HUES64 (cell line): ENCODE measurements at regions not wholly inside any gene's neighbourhood (a gene's known extent, or its start where the extent isn't known, plus 50 kb on each side); places are given as distances from the start of the nearest gene placed in this dataset.

Experiments
- H3K27ac ChIP-seq: 2 replicates; pipeline ENCODE4 v1.7.0; 2013; ENCODE audit warnings: low read depth, low read length, inconsistent platforms
- H3K27me3 ChIP-seq: 2 replicates; pipeline ENCODE4 v1.6.1; 2013; ENCODE audit warnings: mild to moderate bottlenecking, low read length; ENCODE audit not compliant: insufficient read depth
- H3K36me3 ChIP-seq: 2 replicates; pipeline ENCODE4 v1.6.1; 2013; ENCODE audit warnings: mild to moderate bottlenecking, low read length; ENCODE audit not compliant: insufficient read depth
- H3K4me1 ChIP-seq: 2 replicates; pipeline ENCODE4 v1.6.1; 2013; ENCODE audit warnings: mild to moderate bottlenecking, low read length, moderate library complexity; ENCODE audit not compliant: insufficient read depth
- H3K4me3 ChIP-seq: 2 replicates; pipeline ENCODE4 v1.5.1; 2013; ENCODE audit warnings: mild to moderate bottlenecking, low read length, moderate library complexity
- H3K9ac ChIP-seq: 2 replicates; pipeline ENCODE4 v1.6.1; 2013; ENCODE audit warnings: mild to moderate bottlenecking, low read depth, low read length
- H3K9me3 ChIP-seq: 2 replicates; pipeline ENCODE4 v1.6.1; 2013; ENCODE audit warnings: low read depth, low read length; ENCODE audit not compliant: insufficient read depth
- WGBS: fragments of 150-250, 120-280 bp; methylation state at CpG from one replicate; pipeline ENCODE4 v1.1.7; 2013; ENCODE audit warnings: missing lambda C conversion rate; 5-methylcytosine and 5-hydroxymethylcytosine counted together

GRCh38 chr11:134645576-134645975 is 233.5 kb upstream of the B3GAT1 start:
- WGBS, result 85% methylated on average over 5 of the region's 5 CpGs
- H3K27me3 ChIP-seq, result no peaks in the 10 kb centered on the region
- H3K9me3 ChIP-seq, result no peaks in the 10 kb centered on the region

DNA sequence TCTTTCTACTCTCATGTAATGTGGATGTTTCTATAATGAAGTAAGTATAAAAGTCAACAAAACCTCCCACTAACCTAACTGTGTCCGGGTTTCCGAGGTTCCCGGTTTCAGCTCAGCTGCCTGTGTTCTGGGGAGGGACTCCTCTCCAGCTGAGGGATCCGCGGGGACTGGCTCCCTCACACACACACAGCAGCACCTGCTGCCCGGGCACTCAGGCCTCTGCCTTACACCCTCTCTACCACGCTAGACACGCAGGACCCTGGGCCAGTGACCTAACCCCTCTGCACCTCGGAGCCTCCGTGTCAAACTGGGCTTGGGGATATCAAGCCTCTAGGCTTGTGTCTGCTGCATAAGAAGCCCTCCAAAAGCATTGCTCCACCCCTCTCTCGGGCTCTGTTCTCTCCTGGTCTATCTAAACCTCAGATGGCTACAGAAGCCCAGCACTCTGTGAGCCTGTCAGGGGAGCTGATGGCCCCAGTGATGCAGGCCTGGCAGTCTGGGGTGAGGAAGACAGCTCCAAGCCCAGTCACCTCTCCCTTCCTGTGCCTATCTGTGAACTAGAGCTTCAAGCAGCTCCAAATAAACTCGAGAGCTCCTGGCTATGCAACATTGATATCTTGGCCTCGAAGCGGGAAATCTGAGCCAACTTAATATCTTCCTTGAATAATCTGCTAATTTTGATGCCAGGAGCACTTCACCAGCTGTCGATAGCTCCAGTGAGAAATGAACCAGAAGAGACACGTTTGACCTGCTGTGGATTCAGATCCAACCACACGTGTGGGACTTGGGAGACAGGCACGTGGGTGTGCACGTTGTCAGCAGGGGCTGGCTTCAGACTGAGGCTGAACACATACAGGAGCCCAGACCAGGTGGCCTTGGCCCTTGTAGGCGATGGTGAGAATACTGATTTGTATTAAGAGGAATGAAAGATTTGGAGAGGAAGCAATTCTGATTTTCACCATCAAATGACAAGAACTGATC is 232.7 kb upstream of the B3GAT1 start:
- Histone ChIP-seq H3K4me1 (peaks cover 20% of the 10 kb centered on the region), H3K27me3 (no peaks in the 10 kb centered on the region), H3K36me3 (no peaks in the 10 kb centered on the region), H3K9me3 (no peaks in the 10 kb centered on the region), H3K9ac (no peak overlapping the region), H3K27ac (no peak overlapping the region), H3K4me3 (no peak overlapping the region)
- 69% methylated on average over 20 of the region's 20 CpGs for WGBS

More at GRCh38 chr11:134645576-134645975, 233.5 kb upstream of the B3GAT1 start:
- Histone ChIP-seq H3K4me1 (peaks cover 20% of the 10 kb centered on the region), H3K9ac (no peak overlapping the region), H3K36me3 (no peaks in the 10 kb centered on the region), H3K27ac (no peak overlapping the region), H3K4me3 (no peak overlapping the region)

DNA sequence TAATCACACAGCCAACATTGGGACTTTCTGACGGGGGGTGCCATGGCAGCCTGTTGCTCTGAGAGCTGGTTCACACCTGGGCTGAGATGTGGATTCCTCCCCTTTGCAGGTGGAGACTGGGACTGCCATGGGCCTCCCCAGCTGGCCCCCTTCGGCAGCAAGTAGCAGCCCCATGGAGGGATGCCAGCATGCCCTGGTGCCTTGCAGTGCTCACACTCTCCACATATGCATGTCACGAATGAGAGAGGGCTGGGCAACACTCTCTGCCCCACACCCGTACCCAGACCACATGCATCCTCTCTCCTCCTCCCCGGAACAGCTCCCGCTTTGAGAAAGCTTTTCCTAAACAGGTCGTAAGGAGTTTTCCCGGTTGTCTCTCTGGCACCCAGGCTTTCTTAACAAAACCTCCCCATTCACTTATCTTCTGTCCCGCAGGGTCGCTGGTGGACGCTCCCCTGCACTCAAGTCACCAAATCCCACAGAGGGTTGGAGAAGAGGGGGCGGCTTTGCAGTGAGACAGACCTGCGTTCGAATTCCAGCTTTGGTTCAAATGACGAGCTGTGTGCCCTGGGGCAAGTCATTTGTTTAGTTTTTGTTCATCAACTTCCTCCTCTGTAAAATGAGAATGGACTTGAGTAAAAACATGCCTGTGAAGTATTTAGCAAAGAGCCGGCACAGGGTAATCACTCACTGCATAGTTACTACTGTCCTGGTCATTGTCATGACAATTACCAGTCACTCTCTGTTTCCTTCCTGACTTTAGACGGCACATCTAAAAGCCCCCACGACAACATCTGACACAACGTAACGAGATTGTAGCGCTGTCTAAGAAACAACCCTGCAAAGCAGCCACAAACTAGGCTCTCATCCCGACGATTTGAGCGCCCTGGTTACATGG is 231.3 kb upstream of the B3GAT1 start:
- H3K4me1 ChIP-seq, result peaks cover 20% of the 10 kb centered on the region
- H3K4me3 ChIP-seq, result no peak overlapping the region
- 48% methylated on average over 24 of the region's 24 CpGs for WGBS
- H3K9ac ChIP-seq, result no peak overlapping the region
- no peaks in the 10 kb centered on the region for H3K27me3 ChIP-seq
- H3K9me3 ChIP-seq, result no peaks in the 10 kb centered on the region
- H3K27ac ChIP-seq, result no peak overlapping the region
- H3K36me3 ChIP-seq, result no peaks in the 10 kb centered on the region

- Histone ChIP-seq H3K4me3 (no peak overlapping the region), H3K4me1 (peaks cover 20% of the 10 kb centered on the region)
- 97% methylated on average over 3 of the region's 3 CpGs for WGBS
These were observed 230.2 kb upstream of the B3GAT1 start for GRCh38 chr11:134642206-134642605.

DNA sequence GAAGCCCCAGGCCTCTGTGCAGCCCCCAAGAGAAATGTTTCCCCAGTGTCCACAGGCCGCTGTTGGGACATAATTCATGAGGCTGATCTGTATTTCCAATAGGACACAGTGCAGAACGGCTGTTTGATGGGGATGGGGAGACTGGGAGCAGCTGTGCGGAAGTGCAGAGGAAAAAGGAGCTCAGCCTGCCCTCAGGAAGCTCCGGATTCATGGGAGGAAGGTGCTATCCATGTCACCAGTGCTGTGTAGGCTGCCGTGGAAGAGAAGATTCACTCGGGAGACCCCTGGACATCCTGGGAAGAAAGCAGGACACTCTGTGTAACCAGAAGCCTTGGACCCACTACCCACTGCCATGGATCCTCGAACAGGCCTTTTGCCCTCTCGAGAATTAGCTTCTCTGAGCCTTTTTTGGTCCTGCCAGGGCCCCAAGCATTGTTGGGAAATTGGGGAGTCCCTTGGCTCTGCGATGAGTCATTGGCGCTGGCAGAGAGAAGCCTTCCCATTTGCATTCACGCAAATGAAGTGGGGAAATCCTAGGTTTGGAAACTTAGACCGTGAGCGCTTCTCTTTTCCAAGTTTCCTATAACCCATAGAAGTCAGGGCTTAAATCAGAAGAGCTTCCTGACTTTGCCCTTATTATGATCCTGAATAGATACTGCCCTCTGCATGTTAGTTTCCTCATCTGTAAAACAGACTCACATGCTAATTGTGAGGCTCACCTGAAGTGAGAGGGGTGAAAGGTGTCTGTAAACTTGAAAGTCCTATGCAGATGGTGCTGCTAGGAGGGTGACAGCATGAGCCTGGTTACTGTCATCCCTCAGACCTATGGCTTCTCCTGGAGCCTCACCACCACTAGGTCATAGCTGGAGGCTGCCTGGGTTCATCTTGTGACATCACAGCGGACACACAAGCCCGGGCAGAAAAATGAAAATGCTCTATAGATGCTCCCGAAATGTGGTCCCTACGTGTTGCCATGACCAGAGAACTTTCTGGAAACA is 229.2 kb upstream of the B3GAT1 start:
- H3K27me3 ChIP-seq, result no peaks in the 10 kb centered on the region

More at GRCh38 chr11:134642206-134642605, 230.2 kb upstream of the B3GAT1 start:
- Histone ChIP-seq H3K27ac (no peak overlapping the region), H3K9ac (no peak overlapping the region), H3K9me3 (no peaks in the 10 kb centered on the region), H3K27me3 (no peaks in the 10 kb centered on the region), H3K36me3 (no peaks in the 10 kb centered on the region)

GRCh38 chr11:134640536-134640935 is 228.5 kb upstream of the B3GAT1 start:
- Histone ChIP-seq H3K9me3 (no peaks in the 10 kb centered on the region), H3K27me3 (no peaks in the 10 kb centered on the region), H3K36me3 (no peaks in the 10 kb centered on the region), H3K4me3 (no peak overlapping the region), H3K4me1 (peaks cover 20% of the 10 kb centered on the region), H3K9ac (no peak overlapping the region), H3K27ac (no peak overlapping the region)
- WGBS, result 92% methylated on average over 5 of the region's 5 CpGs

More for the DNA sequence above, 229.2 kb upstream of the B3GAT1 start:
- WGBS, result 91% methylated on average over 17 of the region's 17 CpGs
- Histone ChIP-seq H3K9ac (no peak overlapping the region), H3K36me3 (no peaks in the 10 kb centered on the region), H3K27ac (no peak overlapping the region), H3K4me3 (no peak overlapping the region), H3K4me1 (peaks cover 20% of the 10 kb centered on the region), H3K9me3 (no peaks in the 10 kb centered on the region)

DNA sequence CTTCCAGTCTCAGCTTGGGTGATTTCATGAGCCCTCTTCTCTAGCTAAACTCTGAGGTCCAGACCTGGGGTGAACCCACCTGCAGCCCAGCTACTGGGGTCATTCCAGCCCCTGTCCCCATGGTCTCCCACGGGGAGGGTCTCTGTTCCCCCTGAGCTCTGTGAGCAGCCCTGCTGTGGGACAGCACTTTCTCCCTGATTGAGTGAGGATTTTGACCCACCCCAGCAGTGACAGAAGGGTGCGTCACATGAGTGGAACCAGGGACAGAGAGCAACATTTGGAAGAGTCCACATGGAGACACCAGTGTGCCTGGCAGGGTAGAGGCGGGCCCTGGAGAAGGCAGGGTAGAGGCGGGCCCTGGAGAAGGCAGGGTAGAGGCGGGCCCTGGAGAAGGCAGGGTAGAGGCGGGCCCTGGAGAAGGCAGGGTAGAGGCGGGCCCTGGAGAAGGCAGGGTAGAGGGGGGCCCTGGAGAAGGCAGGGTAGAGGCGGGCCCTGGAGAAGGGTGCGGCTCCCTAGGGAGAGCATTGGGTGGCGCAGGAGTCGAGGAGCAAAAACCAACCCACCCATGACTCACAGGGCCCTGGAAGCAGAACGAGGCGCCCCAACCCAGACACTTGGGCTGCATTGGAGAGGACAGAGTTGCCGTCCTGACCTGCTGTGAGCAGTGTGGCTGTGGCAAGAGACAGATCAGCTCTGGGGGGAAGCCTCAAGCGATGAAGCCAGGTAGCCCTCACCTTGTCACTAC is 227.7 kb upstream of the B3GAT1 start:
- WGBS, result 80% methylated on average over 9 of the region's 15 CpGs
- Histone ChIP-seq H3K4me3 (no peak overlapping the region), H3K9ac (no peak overlapping the region)

DNA sequence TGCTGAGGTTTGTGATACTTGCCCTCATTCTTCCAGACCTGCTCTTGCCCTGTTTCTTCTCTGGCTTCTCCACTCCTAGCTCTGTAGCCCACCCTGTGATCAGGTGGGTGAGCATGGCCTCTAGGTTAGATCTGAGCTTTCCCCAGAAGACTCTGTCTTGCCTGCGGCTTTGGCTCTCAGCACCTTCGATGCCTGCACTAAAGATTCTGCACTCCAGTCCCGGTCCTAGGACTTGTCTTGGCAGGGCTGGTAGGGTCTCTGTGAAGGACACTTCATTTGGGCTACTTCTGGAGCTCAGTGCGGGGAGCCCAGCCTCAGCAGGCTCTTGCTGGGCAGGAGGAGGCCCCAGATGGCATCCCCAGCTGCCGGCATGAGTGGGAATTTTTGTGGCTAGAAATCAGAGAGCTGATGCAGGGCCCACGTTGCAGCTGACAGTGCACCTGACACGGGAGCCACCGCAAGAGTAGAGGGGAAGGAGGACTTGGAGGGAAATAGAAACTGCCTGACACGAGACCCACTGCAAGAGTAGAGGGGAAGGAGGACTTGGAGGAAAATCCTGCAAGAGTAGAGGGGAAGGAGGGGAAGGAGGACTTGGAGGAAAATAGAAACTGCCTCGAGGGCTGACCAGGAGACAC is 226.9 kb upstream of the B3GAT1 start:
- Histone ChIP-seq H3K9me3 (no peaks in the 10 kb centered on the region), H3K27me3 (no peaks in the 10 kb centered on the region), H3K27ac (no peak overlapping the region), H3K9ac (no peak overlapping the region), H3K4me3 (no peak overlapping the region), H3K4me1 (peaks cover 12% of the 10 kb centered on the region), H3K36me3 (no peaks in the 10 kb centered on the region)
- 85% methylated on average over 10 of the region's 10 CpGs for WGBS

More for the DNA sequence above, 227.7 kb upstream of the B3GAT1 start:
- no peaks in the 10 kb centered on the region for H3K27me3 ChIP-seq
- H3K9me3 ChIP-seq, result no peaks in the 10 kb centered on the region
- no peaks in the 10 kb centered on the region for H3K36me3 ChIP-seq
- H3K4me1 ChIP-seq, result peaks cover 20% of the 10 kb centered on the region
- H3K27ac ChIP-seq, result no peak overlapping the region

DNA sequence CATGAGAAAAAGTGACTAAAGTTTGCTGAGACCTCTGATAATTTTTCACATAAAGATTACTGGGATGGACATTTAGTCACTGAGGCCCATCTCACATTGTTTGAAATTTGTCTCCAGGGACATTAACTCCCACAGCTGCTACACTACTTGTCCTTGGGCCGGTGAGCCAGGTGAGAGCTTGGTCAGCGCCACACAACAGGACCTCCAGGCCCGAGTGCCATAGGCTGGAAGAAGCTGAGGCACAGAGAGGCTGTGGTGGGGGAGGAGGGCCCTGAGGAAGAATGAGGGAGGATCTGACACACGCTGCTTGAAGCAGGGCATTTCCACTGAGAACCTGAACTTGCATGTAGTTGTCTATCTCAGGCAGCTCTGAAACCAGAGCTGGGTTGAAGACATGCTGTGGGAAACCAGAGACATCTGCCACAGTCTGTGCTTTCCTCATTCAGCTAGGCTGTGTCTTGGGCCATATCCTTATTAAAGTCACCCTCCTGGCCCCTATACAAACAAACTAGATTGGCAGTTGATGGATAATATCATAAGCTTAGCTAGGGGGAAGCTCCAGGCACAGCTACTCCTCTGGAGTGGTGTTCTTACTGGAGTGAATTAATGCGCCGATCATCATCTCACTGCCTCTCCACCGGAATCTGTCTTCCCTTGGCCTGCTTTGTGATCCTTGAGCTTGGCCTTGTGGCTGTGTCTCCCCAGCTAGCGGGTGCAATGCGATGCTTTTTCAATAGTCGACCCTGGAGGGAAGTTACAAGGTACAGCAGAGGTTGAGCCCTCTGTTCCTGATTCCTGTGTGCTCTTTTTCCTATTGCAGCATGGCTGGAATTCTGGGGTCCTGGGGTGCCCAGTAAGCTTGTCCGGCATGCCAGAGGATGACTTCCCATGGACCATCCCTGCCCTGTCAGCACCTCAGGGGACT is 225.3 kb upstream of the B3GAT1 start:
- Histone ChIP-seq H3K36me3 (no peaks in the 10 kb centered on the region), H3K4me1 (no peaks in the 10 kb centered on the region), H3K4me3 (no peak overlapping the region), H3K27ac (no peak overlapping the region), H3K9ac (no peak overlapping the region), H3K9me3 (no peaks in the 10 kb centered on the region), H3K27me3 (no peaks in the 10 kb centered on the region)
- 78% methylated on average over 11 of the region's 11 CpGs for WGBS
